Cardiac fibroblast (primary cell): ENCODE measurements at regions not wholly inside any gene's neighbourhood (a gene's known extent, or its start where the extent isn't known, plus 50 kb on each side); places are given as distances from the start of the nearest gene placed in this dataset.

Source experiments
- DNase-seq, 2 donors: peaks; one replicate each; pipeline versions ENCODE4 v3.0.0 to v3.0.0-alpha.2; 2010; ENCODE audit warnings: low read depth in 2 of 2
- H3K4me3 ChIP-seq, 2 donors: replicated peaks in 1 of 2; 1 replicate in 1 of 2; 2 replicates in 1 of 2; pipeline ENCODE4 v1.5.1; 2011; ENCODE audit warnings: low read depth in 2 of 2, low read length in 2 of 2, mild to moderate bottlenecking in 2 of 2, moderate library complexity in 1 of 2
- CTCF ChIP-seq: IDR thresholded peaks from one replicate; pipeline ENCODE4 v1.5.1; 2011; ENCODE audit warnings: low read depth, mild to moderate bottlenecking, low read length, inconsistent platforms

- no peak for DNase-seq
- no peak overlapping the region for H3K4me3 ChIP-seq
- TF ChIP-seq CTCF, result no peak
These were observed 227.7 kb upstream of the CDH4 start for GRCh38 chr20:61024390-61024789.

GRCh38 chr20:61025536-61025935 is 226.5 kb upstream of the CDH4 start:
- no peak for TF ChIP-seq CTCF
- H3K4me3 ChIP-seq, result no peak overlapping the region
- DNase-seq, result no peak

- no peak for DNase-seq
- TF ChIP-seq CTCF, result no peak
These were observed 225.9 kb upstream of the CDH4 start for GRCh38 chr20:61026173-61026572.

GRCh38 chr20:61026731-61027130 is 225.3 kb upstream of the CDH4 start:
- no peak for DNase-seq
- no peak overlapping the region for H3K4me3 ChIP-seq
- no peak for TF ChIP-seq CTCF

More at GRCh38 chr20:61026173-61026572, 225.9 kb upstream of the CDH4 start:
- H3K4me3 ChIP-seq, result no peak overlapping the region

- no peak for DNase-seq
These were observed 224.8 kb upstream of the CDH4 start for GRCh38 chr20:61027218-61027617.

GRCh38 chr20:61030130-61030529 is 221.9 kb upstream of the CDH4 start:
- no peak overlapping the region for H3K4me3 ChIP-seq
- no peak for TF ChIP-seq CTCF
- DNase-seq, result no peak

More at GRCh38 chr20:61027218-61027617, 224.8 kb upstream of the CDH4 start:
- TF ChIP-seq CTCF, result no peak
- H3K4me3 ChIP-seq, result no peak overlapping the region

- no peak overlapping the region for H3K4me3 ChIP-seq
- TF ChIP-seq CTCF, result no peak
- DNase-seq, result no peak
These were observed 220.8 kb upstream of the CDH4 start for GRCh38 chr20:61031101-61031830.
